ENCODE measurements at regions not wholly inside any gene's neighbourhood (a gene's known extent, or its start where the extent isn't known, plus 50 kb on each side); places are given as distances from the start of the nearest gene placed in this dataset.

DNA sequence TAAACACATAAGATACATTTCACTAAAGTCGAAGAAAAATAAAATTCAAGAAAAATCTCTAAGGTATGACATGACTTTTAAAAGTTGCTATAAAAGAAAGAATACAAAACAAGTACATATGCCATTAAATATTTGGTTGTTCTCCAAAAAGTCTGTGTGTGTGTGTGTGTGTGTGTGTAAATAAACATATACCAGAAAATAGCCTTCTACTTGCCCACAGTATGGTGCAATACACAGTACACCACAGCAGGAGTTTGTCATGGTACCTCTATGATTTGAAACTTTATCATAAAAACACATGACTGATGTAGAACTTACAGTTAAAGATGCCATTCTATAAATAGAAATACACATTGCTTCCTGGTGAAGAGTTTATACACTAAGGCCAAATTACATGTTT is 692.7 kb upstream of the MGAT4C start:
- Mint-ChIP-seq H3K9me3 (no peaks in the 10 kb centered on the region), H3K4me3 (no peak overlapping the region), H3K4me1 (peaks cover 22 to 39% of the 10 kb centered on the region in 2 experiments), H3K36me3 (ENCODE audit: insufficient read depth in 1 of 3, low read depth in 3 of 3) (no peaks in the 10 kb centered on the region), H3K27ac (no peak overlapping the region), H3K27me3 (ENCODE audit: low read depth) (no peaks in the 10 kb centered on the region)
- WGBS (ENCODE audit: extremely low coverage, insufficient read length, low lambda C conversion rate), result no CpG with 5 or more reads among the region's 1 CpG
- H4K8ac ChIP-seq (replicated peaks; ENCODE audit: insufficient read length, low read depth, low read length), result no peak overlapping the region
- H3K4ac ChIP-seq (ENCODE audit: low read depth, low read length), result no peak overlapping the region
- H2AFZ ChIP-seq (ENCODE audit: low read length), result no peak overlapping the region
- no peak overlapping the region for H3K14ac ChIP-seq (ENCODE audit: insufficient read depth, low read length)
- H3K23ac ChIP-seq (ENCODE audit: insufficient read length, low read depth, low read length), result no peak overlapping the region
- no peak overlapping the region for H3K56ac ChIP-seq (ENCODE audit: insufficient read length, low read depth, low read length)
- no peak overlapping the region for H2AK5ac ChIP-seq (ENCODE audit: insufficient read length, low read length)
- no peak overlapping the region for H3K18ac ChIP-seq (ENCODE audit: insufficient read length, low read depth, low read length)
- no peak for TF ChIP-seq CTCF (conservative IDR thresholded peaks at IDR 0.05)
- H2BK5ac ChIP-seq (ENCODE audit: insufficient read length, low read length), result no peak overlapping the region
- no peak overlapping the region for H2BK15ac ChIP-seq (ENCODE audit: low read depth, low read length)
- H3K9me3 ChIP-seq (ENCODE audit: control insufficient read depth, low read depth, low read length), result no peaks in the 10 kb centered on the region
- no peak overlapping the region for H4K91ac ChIP-seq (ENCODE audit: insufficient read length, low read depth, low read length)
- no peak overlapping the region for H3T11ph ChIP-seq (ENCODE audit: low read length)
- H4K20me1 ChIP-seq (ENCODE audit: control insufficient read depth, insufficient read depth, insufficient read length), result no peaks in the 10 kb centered on the region
- no peak overlapping the region for H3K4me2 ChIP-seq (ENCODE audit: insufficient read depth, insufficient read length, low read length)
- H2BK12ac ChIP-seq (ENCODE audit: insufficient read length, low read depth, low read length), result no peak overlapping the region
- no peak overlapping the region for H3K9ac ChIP-seq (ENCODE audit: extremely low read depth, insufficient read length, low read length)
- no peak overlapping the region for H3K27ac ChIP-seq (ENCODE audit: insufficient read length, low read depth, low read length)
- no peaks in the 10 kb centered on the region for H3K4me1 ChIP-seq (ENCODE audit: insufficient read depth, low read length)
- no peak for DNase-seq
- no peaks in the 10 kb centered on the region for H3K79me1 ChIP-seq (ENCODE audit: insufficient read depth, low read depth, low read length, poor library complexity, severe bottlenecking)
- H2BK20ac ChIP-seq (ENCODE audit: low read depth, low read length, poor library complexity, severe bottlenecking), result no peak overlapping the region
- H2BK120ac ChIP-seq (ENCODE audit: low read depth, low read length, poor library complexity, severe bottlenecking), result no peak overlapping the region
- H3K27me3 ChIP-seq (ENCODE audit: insufficient read depth, low read length), result no peaks in the 10 kb centered on the region
- no peaks in the 10 kb centered on the region for H3K79me2 ChIP-seq (ENCODE audit: insufficient read depth, low read length)
- no peaks in the 10 kb centered on the region for H3K23me2 ChIP-seq (ENCODE audit: insufficient read length, low read depth, low read length, poor library complexity, severe bottlenecking)
- H4K5ac ChIP-seq (ENCODE audit: insufficient read length, low read depth, low read length), result no peak overlapping the region
